HK-2 (cell line): ENCODE measurements at regions not wholly inside any gene's neighbourhood (a gene's known extent, or its start where the extent isn't known, plus 50 kb on each side); places are given as distances from the start of the nearest gene placed in this dataset.

ENCODE experiments used
- DNase-seq: peaks from one replicate; pipeline ENCODE4 v3.0.0-alpha.2; 2018; ENCODE audit not compliant: unreplicated experiment

DNA sequence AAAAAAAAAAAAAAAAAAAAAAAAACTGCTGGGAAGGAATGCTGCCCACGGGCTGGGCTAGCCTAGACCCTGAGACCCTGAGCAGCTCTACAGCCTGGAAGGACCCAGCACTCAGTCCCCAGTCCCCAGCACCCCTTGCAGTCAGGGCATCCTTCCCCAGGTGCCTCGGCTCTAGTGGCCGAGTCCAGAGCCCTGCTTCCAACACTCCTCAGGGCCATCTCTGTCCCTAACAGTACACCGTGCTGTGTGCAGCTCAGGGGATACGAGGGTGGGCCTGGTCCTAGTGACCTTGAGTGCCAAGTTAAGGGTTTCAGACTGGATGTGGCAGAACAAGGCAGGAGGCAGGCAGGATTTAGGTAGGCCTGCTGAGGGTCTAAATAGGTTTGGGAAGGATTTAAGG lies 50.2 kb upstream of the LRP8 start:
- DNase-seq: no peak

DNA sequence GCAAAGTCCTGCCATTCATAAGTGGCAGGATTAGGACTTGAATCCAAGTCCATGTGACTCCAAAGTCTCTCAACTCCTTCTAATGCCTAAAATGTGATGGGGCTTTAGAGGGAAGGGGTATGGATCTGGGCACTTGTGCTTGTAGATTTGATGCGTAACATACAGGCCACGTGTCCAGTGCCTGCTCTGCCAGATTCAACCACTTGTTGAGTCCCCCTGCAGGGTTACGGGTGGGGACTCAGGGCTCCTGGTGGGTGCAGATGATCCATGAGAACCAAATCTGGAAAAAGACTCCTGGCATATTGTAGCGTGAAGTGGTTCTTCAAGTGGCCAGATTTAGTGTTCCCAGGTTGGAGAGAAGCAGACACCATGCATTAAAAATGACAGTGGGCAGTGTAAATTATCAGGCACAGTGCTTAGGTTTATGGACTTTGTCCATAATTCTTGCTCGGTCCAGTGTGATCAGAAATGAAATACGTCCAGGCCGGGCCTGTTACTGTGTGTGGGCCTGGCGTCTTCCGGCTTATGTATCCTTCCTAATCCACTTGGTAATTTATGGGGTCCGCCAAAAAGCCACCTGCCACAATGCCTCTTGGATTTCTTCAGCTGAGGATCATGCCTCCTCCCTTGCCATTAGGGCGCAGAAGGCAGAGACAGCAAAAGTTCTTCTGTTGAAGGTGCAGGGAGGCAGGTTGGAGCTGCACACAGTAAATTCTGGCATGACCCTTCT lies 51.2 kb upstream of the LRP8 start:
- DNase-seq: no peak

GRCh38 chr1:53379662-53380002 lies 51.8 kb upstream of the LRP8 start:
- no peak for DNase-seq

DNA sequence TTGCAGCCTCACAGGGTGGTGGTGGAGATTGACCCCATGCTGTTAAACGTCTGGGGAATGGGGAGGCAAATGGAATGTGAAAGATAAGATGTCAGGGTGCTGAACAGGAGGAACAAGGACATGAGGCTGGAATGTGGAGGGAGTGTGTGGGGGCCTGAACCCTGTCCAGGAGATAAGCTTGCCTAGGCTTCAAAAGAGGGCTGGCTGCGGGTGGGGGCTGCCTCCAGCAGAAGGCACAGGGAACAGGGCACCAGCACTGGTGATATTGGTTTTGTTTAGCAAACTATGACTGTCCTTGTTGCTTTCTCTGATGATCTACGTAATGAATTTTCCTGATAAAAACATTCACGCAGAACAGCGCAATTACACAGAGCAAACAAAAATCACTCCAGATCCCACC lies 52.4 kb upstream of the LRP8 start:
- no peak for DNase-seq

DNA sequence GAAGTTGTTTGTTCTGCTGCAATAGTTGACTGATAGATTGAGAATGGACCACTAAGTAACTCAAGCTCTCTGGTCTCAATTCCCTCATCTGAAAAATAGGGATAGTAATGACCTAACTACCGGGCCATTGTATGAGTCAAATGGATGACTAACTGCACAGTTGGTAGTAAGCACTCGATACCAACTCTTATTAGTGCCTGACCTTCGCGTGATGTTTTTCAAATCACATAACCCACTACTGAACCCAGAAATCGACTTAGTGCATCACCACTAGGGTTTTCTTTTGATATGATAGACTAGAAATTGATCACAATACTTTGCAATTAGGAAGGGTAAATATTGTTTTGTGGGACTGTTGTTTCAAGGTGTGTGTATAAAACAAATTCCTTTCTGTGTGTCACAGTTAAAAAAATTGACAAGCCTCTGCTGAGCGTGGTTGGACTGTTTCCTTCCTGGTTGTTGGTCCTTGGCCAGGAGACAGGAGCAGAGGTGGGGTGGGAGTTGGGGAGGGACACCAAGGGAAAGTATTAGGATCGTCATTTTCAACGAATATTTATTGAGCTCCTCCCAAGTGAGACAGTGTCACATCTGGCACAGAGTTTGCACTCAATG lies 54.0 kb upstream of the LRP8 start:
- no peak for DNase-seq

DNA sequence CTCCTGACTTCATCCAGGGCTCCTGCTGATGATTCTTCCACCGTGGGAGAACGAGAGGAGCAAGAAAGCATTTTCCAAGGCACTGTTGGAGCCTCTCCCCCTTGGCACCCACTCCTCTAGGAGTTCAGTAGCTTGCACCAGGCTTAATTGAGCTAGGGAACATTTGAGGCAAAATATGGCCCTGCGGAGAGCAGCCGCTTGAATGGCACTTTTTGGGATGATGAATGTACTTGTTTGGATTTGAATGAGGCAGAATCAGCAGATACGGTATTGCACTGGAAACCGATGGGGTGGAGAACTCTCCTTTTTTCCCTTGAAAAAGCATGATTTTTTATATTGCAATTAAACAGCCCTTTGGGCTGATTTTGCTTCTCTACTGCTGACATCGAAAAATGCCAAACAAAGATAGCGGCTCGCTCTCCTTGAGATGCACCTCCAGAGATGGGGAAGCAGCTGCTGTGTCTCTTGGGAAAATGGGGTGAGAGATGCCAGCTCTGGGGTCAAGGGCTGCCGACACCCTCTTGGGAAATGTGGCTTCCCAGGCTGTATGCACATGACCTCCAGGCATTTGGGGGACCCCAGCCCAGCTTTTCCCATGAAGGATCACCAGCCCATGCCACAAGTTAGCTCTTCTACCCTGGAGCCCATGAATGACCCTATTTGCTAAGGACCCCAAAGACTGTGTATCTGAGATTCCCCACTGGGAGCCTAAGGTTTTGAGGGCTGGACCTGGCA lies 55.4 kb upstream of the LRP8 start:
- no peak for DNase-seq

DNA sequence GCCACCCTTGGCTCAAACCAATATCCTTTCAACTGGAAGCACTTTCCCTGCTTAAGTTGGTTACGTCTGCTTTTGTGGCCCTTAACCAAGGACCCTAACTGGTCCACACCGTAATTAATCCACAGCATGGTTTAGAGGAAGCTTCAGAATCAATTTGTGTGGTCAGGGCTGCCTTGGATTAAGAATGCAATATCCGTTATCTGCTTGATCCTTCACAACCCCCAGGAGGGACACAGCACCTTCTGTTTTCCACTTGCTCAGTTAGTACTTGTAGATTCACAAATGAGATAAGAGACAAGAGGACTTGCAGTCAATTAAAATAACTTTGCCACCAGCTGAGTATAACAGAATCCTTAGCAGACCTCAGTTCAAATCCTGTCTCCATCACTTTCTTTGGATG lies 56.9 kb upstream of the LRP8 start:
- DNase-seq: no peak

DNA sequence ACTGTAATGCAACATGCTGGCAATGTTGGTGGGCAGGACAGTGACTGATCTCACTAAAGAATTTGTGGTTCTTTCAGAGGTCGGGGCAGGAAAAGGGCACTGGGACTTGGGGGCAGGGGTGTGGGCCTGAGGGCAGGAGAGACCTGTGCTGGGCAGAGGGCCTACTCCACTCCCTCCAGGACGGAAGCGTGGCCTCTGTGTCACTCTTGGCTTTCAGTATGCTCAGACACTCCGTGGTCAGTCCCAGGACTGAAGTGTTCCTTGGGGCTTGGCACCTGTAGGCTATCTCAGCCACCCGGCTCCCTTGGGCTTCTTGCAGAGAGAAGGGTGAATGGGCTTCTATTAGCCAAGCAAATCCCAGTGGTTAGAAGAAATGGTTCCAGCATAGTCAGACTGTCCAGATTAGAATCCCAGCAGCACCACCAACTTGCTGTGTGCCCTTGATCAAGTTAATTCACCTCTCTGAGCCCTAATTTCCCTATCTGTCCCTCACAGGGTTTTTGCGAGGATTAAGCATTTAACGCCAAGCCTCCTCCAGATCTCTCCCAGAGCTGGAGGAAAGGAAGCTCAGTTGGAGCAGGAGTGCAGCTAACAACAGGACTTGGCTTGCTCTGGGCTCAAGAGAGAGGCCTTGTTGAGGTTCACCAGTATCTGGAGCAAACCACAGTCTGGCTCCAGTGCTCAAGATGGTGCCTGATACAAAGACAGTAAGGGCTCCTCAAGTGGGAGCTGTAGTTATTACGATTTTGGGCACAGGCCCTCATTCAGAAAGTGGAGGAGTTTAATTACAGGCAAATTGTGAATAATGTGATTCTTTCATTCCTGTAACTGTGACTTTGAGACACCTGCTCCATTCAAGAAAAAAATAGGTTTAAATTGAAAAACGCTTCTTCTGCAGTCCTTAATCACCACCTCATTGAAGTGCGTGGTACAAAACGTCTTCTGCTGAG lies 57.7 kb upstream of the LRP8 start:
- DNase-seq: no peak

GRCh38 chr1:53388963-53389362 lies 61.1 kb upstream of the LRP8 start:
- no peak for DNase-seq

GRCh38 chr1:53390261-53390660 lies 62.4 kb upstream of the LRP8 start:
- DNase-seq: no peak

GRCh38 chr1:53390736-53391135 lies 62.9 kb upstream of the LRP8 start:
- DNase-seq: no peak

DNA sequence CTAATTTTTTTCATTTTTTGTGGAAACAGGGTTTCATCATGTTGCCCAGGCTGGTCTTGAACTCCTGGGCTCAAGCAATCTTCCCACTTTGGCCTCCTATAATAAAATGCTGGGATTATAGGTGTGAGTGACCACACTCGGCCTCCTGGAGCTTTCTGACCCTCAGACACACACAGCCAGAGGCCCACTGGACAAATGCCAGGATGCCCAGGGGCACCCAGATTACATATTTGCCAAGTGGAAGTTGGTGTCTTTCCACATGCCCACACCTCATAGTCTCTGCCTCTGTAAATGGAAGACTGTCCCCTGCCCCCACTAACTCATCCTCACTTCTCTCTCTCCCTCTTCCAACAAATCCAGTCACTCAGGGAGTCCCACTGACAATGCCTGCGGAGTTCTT lies 63.4 kb upstream of the LRP8 start:
- DNase-seq: no peak

GRCh38 chr1:53391982-53392381 lies 64.1 kb upstream of the LRP8 start:
- DNase-seq: no peak

- DNase-seq: no peak
Measured at GRCh38 chr1:53392460-53392859, 64.6 kb upstream of the LRP8 start.

GRCh38 chr1:53393325-53393792 lies 65.5 kb upstream of the LRP8 start:
- DNase-seq: peak; percentile 84

GRCh38 chr1:53394306-53394705 lies 64.9 kb upstream of the DMRTB1 start:
- no peak for DNase-seq

DNA sequence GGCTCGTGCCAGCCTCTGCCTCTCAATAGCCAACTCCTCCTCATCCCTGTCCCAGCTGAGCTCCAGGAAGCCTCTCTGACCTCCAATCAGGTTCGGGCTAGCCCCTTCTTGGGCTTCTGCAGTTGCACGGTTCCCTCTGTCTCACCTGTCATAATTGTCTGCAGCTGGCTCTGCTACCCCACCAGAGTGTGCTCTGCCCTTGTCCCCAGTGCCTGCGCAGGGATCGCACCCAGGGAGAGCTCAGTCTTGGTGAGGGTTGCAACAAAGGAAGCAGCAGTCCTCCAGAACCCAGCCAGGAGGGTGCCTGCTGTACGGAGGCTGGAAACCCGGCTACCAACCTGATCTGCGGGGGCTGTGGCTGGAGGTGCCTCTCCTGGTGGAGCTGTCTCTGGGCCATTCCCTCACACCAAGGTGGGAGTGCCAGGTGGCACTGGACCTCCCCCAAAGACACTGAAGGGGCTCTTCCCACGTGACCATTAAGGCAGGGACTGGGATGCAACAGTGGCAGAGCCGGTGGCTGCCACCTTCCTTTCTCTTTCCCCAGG lies 63.5 kb upstream of the DMRTB1 start:
- no peak for DNase-seq

DNA sequence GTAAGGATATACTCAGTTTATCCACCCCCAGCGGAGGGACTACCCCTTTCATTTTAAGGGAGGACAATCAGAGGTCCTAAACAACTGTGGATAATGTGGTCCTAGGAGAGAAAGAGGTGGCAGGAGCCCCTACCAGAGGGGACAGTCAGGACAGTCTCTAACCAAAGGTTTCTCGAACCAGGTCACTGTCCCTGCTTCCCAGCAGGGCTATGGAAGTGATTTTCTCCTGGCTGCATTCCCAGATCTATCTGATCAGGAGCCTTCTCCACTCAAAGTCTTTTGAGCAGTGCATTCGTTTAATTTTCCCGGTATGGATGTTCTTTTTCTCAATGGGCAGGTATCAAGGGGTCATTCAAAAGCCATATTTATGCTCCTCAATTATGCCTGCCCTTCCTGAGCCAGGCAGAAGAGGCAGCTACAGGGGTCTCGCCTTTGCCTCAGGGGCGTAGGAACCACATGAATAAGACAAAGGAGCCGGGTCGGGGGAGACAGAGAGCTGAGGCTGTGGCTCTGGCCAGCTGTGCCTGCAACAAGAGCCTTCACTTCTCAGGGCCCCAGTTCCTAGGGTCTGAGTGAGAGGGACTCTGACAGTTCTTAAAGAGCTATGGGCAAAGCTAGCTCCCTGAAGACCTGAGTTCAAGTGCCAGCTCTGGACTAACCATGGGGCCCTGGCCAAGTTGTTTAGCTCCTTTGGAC lies 62.5 kb upstream of the DMRTB1 start:
- DNase-seq: no peak

- no peak for DNase-seq
Measured at GRCh38 chr1:53398091-53398490, 61.1 kb upstream of the DMRTB1 start.

DNA sequence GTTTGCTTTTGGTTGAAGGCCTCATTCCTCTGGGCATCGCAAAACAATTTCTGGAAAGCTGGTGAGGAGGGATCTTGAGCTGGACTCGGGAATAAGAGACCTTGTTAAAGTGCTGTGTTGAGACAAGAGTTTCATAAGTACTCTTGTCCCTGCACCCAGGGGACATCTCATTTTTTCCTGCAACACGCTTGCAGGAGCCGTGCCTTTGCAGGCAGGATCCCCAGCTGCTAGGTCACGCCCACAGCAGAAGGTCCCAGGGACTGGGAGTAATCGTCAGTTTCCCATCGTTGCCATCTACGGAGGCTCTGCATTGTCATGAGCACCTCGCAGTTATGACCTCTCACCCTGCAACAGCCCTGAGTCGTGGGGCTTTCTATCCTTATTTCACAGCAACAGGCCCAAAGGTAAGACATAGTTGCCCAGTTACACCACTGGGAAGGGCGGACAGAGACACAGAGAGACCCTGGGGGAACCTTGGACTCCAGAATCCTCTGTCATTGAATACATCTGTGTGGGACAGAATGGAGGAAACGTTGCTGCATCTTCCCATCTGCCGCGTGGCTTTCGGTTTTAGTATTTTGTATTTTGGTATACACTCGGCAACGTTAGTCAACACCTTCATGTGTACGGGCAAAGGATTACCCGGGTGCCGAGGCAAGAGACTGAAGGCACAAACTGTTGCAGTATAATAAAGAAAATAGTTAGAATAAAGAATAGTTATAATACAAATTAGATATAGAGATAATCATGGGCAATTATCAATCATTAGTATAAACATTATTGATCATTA lies 60.4 kb upstream of the DMRTB1 start:
- DNase-seq: no peak
